Natural killer cell treated with Interleukin-12 subunit alpha and Interleukin-12 subunit beta and Interleukin-15 and Interleukin-18, amount 100 ng/mL, for 72 hours (primary cell): ENCODE measurements at regions not wholly inside any gene's neighbourhood (a gene's known extent, or its start where the extent isn't known, plus 50 kb on each side); places are given as distances from the start of the nearest gene placed in this dataset.

Experiments
- ATAC-seq, 2 donors: fragments of 150-1000 bp; cut with Tn5 transposase in 1 of 2; sonication (Bioruptor Pico), chemical (Tn5 transposase) in 1 of 2; 2 replicates each; pipeline ENCODE4 v1.10.0; 2021
- DNase-seq: peaks from one replicate; pipeline ENCODE4 v3.0.0; 2022; ENCODE audit warnings: low spot score
- H3K27ac Mint-ChIP-seq, 2 donors: 1 replicate in 1 of 2; 2 replicates in 1 of 2; pipeline ENCODE4 v1.8.0; 2022; ENCODE audit warnings: mixed read lengths in 2 of 2, mild to moderate bottlenecking in 1 of 2, moderate library complexity in 1 of 2
- H3K27me3 Mint-ChIP-seq, 2 donors: 1 replicate in 1 of 2; 2 replicates in 1 of 2; pipeline ENCODE4 v1.8.0; 2022; ENCODE audit warnings: mixed read lengths in 2 of 2
- H3K36me3 Mint-ChIP-seq: one replicate; pipeline ENCODE4 v1.8.0; 2022; ENCODE audit warnings: mixed read lengths
- H3K4me1 Mint-ChIP-seq, 2 donors: 1 replicate in 1 of 2; 2 replicates in 1 of 2; pipeline ENCODE4 v1.8.0; 2022; ENCODE audit warnings: low read depth in 2 of 2, mixed read lengths in 2 of 2, mild to moderate bottlenecking in 1 of 2
- H3K4me3 Mint-ChIP-seq: one replicate; pipeline ENCODE4 v1.8.0; 2022; ENCODE audit warnings: mixed read lengths
- H3K9me3 Mint-ChIP-seq: 2 replicates; pipeline ENCODE4 v1.8.0; 2022; ENCODE audit warnings: mixed read lengths

DNA sequence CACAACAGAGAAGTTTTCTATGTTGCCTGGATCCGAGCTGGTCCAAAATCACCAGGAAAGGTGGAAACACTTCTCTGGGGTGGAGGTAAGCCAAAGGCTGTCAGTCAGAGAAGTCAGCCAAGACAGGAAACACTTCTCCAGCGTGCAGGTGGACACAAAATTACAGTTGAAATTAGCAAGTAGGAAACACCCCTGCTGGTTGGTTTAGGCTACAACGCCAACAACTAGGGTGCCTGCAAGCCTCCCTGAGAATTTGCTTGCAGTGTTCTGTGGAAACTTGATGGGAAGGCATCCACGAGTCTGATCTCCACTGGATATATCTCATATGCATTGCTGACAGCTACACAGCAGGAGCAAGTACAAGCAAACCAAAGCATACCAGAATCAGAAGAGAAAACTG, 600.5 kb downstream of the RERGL start:
- no peak for DNase-seq
- Mint-ChIP-seq H3K9me3 (peaks cover 17% of the 10 kb centered on the region), H3K4me3 (no peak overlapping the region), H3K27me3 (no peaks in the 10 kb centered on the region), H3K4me1 (no peaks in the 10 kb centered on the region), H3K27ac (no peak overlapping the region), H3K36me3 (no peaks in the 10 kb centered on the region)
- ATAC-seq: no peak

GRCh38 chr12:17478908-17479673, 610.9 kb downstream of the RERGL start:
- DNase-seq (no peak), ATAC-seq (no peak)
- Mint-ChIP-seq H3K9me3 (peaks cover 27% of the 10 kb centered on the region), H3K27me3 (no peaks in the 10 kb centered on the region), H3K4me3 (no peak overlapping the region), H3K27ac (no peak overlapping the region), H3K4me1 (no peaks in the 10 kb centered on the region), H3K36me3 (peaks cover 18% of the 10 kb centered on the region)

GRCh38 chr12:17470460-17470859, 619.5 kb downstream of the RERGL start:
- H3K27me3 Mint-ChIP-seq: no peaks in the 10 kb centered on the region
- H3K4me1 Mint-ChIP-seq: no peaks in the 10 kb centered on the region
- no peak overlapping the region for H3K27ac Mint-ChIP-seq
- peaks cover 12% of the 10 kb centered on the region for H3K36me3 Mint-ChIP-seq
- peaks cover 16% of the 10 kb centered on the region for H3K9me3 Mint-ChIP-seq
- DNase-seq (no peak), ATAC-seq (no peak)
- no peak overlapping the region for H3K4me3 Mint-ChIP-seq

- peaks cover 9% of the 10 kb centered on the region for H3K36me3 Mint-ChIP-seq
- H3K4me1 Mint-ChIP-seq: no peaks in the 10 kb centered on the region
- H3K4me3 Mint-ChIP-seq: no peak overlapping the region
- no peak for DNase-seq
- no peak overlapping the region for H3K27ac Mint-ChIP-seq
- H3K27me3 Mint-ChIP-seq: no peaks in the 10 kb centered on the region
- no peak for ATAC-seq
- peaks cover 23% of the 10 kb centered on the region for H3K9me3 Mint-ChIP-seq
Measured at GRCh38 chr12:17459214-17459613, 630.8 kb downstream of the RERGL start.

DNA sequence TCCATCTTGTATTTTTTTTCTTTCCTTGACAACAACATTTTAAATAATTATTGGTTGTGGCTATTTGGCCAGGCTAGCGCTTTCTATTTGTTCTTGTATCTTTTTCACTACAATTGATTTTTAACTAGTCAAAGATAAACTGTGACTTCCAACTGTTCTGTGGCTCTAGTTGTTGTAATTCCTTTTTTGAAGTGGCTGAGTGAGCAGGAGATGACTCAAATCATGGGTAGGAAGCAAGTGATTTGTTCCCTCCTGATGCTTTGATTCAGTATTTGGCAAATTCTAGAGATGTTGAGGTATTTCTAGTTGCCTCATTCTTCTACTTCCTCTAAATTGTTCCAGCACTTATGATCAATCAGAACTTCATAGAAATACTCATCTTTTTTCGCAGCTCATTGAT, 633.5 kb downstream of the RERGL start:
- no peak overlapping the region for H3K27ac Mint-ChIP-seq
- H3K4me1 Mint-ChIP-seq: no peaks in the 10 kb centered on the region
- peaks cover 9% of the 10 kb centered on the region for H3K36me3 Mint-ChIP-seq
- ATAC-seq: no peak
- no peaks in the 10 kb centered on the region for H3K27me3 Mint-ChIP-seq
- DNase-seq: no peak
- no peak overlapping the region for H3K4me3 Mint-ChIP-seq
- peaks cover 20% of the 10 kb centered on the region for H3K9me3 Mint-ChIP-seq

GRCh38 chr12:17438141-17438540, 651.9 kb downstream of the RERGL start:
- DNase-seq (no peak), ATAC-seq (no peak)
- no peaks in the 10 kb centered on the region for H3K27me3 Mint-ChIP-seq
- H3K9me3 Mint-ChIP-seq: peaks cover 21% of the 10 kb centered on the region
- H3K4me1 Mint-ChIP-seq: no peaks in the 10 kb centered on the region
- no peak overlapping the region for H3K4me3 Mint-ChIP-seq
- no peaks in the 10 kb centered on the region for H3K36me3 Mint-ChIP-seq
- H3K27ac Mint-ChIP-seq: no peak overlapping the region

DNA sequence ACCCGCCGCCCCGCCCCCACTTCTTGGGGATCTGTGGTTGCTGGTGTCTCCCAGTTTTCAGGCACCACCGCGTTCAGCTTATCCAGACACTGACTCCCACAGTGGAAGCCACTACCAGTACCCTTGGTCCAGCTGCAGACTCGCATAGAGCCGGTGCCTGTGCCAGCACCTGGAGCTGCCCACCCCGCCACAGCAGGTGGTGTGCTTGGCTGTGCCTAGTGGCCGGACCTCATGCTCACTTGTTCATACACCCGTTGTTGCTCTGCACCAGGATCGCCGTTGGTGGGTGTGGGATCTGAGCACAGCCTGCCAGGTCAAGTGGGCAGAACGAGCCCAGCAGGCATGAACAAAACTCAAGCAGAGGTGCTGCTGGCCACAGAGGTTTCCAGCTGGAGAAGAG, 673.2 kb downstream of the RERGL start:
- ATAC-seq (no peak), DNase-seq (no peak)
- H3K4me1 Mint-ChIP-seq: no peaks in the 10 kb centered on the region
- peaks cover 6% of the 10 kb centered on the region for H3K36me3 Mint-ChIP-seq
- H3K4me3 Mint-ChIP-seq: no peak overlapping the region
- no peaks in the 10 kb centered on the region for H3K27me3 Mint-ChIP-seq
- H3K9me3 Mint-ChIP-seq: peaks cover 6% of the 10 kb centered on the region
- H3K27ac Mint-ChIP-seq: no peak overlapping the region

- Mint-ChIP-seq H3K4me1 (no peaks in the 10 kb centered on the region), H3K36me3 (peaks cover 6% of the 10 kb centered on the region), H3K27ac (no peak overlapping the region), H3K9me3 (peaks cover 10% of the 10 kb centered on the region), H3K4me3 (no peak overlapping the region), H3K27me3 (no peaks in the 10 kb centered on the region)
- no peak for DNase-seq
- no peak for ATAC-seq
Measured at GRCh38 chr12:17414596-17414995, 675.4 kb downstream of the RERGL start.

DNA sequence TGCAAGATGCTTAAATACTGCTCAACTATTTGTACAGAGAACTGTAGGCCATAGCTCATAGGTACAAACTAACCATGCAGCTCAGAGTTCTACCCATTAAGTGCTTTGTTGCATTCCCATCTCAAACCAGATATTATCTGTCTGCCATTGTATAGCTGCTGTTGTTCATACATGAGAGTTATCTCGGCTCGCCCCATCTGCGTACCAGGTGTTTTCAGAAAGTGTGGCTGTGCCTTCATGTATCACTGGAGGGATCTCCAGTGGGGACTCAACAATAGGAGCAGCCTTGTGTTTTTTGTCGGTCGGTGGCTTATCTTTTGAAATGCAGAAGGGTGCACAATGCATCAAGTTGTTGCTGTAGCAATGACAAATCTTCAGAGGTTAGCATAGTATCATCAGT, 678.3 kb downstream of the RERGL start:
- ATAC-seq (no peak), DNase-seq (no peak)
- peaks cover 13% of the 10 kb centered on the region for H3K9me3 Mint-ChIP-seq
- peaks cover 5% of the 10 kb centered on the region for H3K36me3 Mint-ChIP-seq
- H3K4me3 Mint-ChIP-seq: no peak overlapping the region
- H3K27me3 Mint-ChIP-seq: no peaks in the 10 kb centered on the region
- no peaks in the 10 kb centered on the region for H3K4me1 Mint-ChIP-seq
- no peak overlapping the region for H3K27ac Mint-ChIP-seq

DNA sequence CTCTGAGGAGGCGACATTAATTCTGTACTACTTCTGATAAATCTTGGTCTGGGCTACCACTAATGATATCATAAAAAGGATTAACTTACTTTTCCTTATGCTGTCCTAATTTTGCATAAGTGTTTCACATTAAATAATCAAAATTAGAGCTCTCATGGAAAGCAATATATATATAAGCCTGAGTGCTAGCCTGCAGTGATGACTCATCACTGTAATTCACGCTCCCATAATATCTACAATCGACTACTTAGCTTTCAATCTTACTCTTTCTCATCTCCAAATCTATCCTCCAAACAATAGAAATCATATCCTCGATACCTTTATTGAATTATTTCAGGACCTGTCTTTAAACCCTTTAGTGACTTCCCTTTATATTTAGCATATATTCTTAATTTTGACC, 701.3 kb downstream of the RERGL start:
- Mint-ChIP-seq H3K36me3 (peaks cover 10% of the 10 kb centered on the region), H3K4me1 (no peaks in the 10 kb centered on the region), H3K9me3 (peaks cover 17% of the 10 kb centered on the region), H3K4me3 (no peak overlapping the region), H3K27me3 (no peaks in the 10 kb centered on the region), H3K27ac (no peak overlapping the region)
- ATAC-seq (no peak), DNase-seq (no peak)

DNA sequence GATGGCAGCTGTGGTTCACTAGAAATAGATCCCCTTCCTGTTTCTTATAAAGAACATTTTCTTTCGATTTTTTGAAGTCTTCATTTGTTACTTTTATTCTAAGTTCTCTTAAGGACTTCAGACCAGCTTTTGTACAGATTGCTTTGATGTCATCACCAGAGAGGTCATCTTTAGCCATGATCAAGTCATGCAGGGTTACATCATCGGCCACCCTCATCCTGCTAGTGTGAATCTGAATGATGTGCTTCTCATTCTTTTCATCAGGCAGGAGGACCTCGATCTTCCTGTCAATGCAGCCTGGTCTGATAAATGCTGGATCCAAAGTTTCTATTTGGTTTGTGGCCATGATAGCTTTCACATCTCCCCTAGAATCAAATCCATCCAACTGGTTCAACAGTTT, 706.7 kb downstream of the RERGL start:
- Mint-ChIP-seq H3K27ac (no peak overlapping the region), H3K9me3 (peaks cover 18% of the 10 kb centered on the region), H3K36me3 (peaks cover 4% of the 10 kb centered on the region), H3K27me3 (no peaks in the 10 kb centered on the region), H3K4me3 (no peak overlapping the region), H3K4me1 (no peaks in the 10 kb centered on the region)
- ATAC-seq: no peak
- DNase-seq: no peak

DNA sequence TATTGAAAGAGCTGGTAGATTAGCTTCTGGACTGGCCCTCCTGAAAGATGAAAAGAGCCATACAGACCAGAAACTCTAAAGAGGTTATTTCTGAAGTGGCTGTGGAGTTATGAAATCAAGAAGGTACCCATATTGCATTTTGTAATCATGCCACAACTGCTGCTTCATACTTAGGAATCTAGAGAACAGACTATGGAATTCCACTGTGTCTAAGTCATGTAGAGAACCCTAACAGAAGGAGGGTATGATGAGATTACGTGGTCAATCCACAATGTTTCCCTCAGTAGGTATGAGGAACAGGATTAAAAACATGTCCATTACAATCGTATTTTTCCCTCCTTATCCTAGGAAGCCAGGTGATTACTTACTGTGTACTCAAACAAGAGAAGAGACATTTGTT, 708.8 kb downstream of the RERGL start:
- Mint-ChIP-seq H3K36me3 (no peaks in the 10 kb centered on the region), H3K4me1 (no peaks in the 10 kb centered on the region), H3K4me3 (no peak overlapping the region), H3K27ac (no peak overlapping the region), H3K27me3 (no peaks in the 10 kb centered on the region), H3K9me3 (peaks cover 23% of the 10 kb centered on the region)
- DNase-seq: no peak
- ATAC-seq: no peak

DNA sequence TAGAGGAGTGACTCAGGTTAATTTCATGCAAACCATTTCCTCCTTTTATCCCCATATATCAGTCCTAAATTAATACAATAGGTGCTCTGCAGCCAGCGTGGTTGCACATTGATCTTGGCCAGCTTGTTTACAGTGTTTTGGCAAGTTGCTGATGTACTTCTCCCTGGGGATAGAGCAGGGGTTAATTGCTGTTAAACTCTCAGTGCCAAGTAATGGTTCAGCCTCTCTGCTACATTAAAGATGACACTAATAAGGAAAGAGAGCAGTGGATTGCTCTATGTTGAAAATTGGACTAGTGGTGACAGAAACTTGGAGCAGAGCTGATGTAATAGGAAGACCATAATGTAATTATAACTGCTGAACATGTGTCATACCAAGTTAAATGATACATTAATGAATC, 717.5 kb downstream of the RERGL start:
- H3K4me3 Mint-ChIP-seq: no peak overlapping the region
- peaks cover 28% of the 10 kb centered on the region for H3K9me3 Mint-ChIP-seq
- H3K27me3 Mint-ChIP-seq: no peaks in the 10 kb centered on the region
- H3K27ac Mint-ChIP-seq: no peak overlapping the region
- no peaks in the 10 kb centered on the region for H3K4me1 Mint-ChIP-seq
- peaks cover 1% of the 10 kb centered on the region for H3K36me3 Mint-ChIP-seq
- DNase-seq (no peak), ATAC-seq (no peak)

- Mint-ChIP-seq H3K27me3 (no peaks in the 10 kb centered on the region), H3K27ac (no peak overlapping the region), H3K4me1 (no peaks in the 10 kb centered on the region), H3K4me3 (no peak overlapping the region), H3K9me3 (peaks cover 28% of the 10 kb centered on the region), H3K36me3 (peaks cover 8% of the 10 kb centered on the region)
- ATAC-seq: no peak
- no peak for DNase-seq
Measured at GRCh38 chr12:17371491-17372215, 718.3 kb downstream of the RERGL start.
